GM23338 (cell line): ENCODE measurements at regions not wholly inside any gene's neighbourhood (a gene's known extent, or its start where the extent isn't known, plus 50 kb on each side); places are given as distances from the start of the nearest gene placed in this dataset.
A peak's percentile ranks its signal among the peaks of the same experiment; 100 is the strongest.

Experiments used
- ATAC-seq: fragments of 200-7000 bp; cut with Tn5 transposase; 3 replicates; pipeline ENCODE4 v1.9.1; 2020
- DNase-seq: peaks from one replicate; pipeline ENCODE4 v3.0.0-alpha.2; 2015; ENCODE audit warnings: low spot score
- H2AFZ ChIP-seq: fragments of 200-600 bp; sonication (generic); 2 replicates; pipeline ENCODE4 v1.8.0; 2016; ENCODE audit warnings: antibody characterized with exemption, mild to moderate bottlenecking, moderate library complexity
- H3F3A ChIP-seq: fragments of 200-600 bp; sonication (generic); replicated peaks from 2 replicates; pipeline ENCODE4 v1.8.0; 2017; ENCODE audit warnings: antibody characterized with exemption, mixed run types, low read depth
- H3K27ac ChIP-seq: fragments of 200-600 bp; sonication (generic); 2 replicates; pipeline ENCODE4 v1.6.1; 2016; ENCODE audit warnings: low read depth
- H3K27me3 ChIP-seq: fragments of 200-600 bp; sonication (generic); 2 replicates; pipeline ENCODE4 v1.8.0; 2016; ENCODE audit warnings: mild to moderate bottlenecking, mixed run types, moderate library complexity; ENCODE audit not compliant: insufficient read depth
- H3K36me3 ChIP-seq: fragments of 200-600 bp; sonication (generic); 2 replicates; pipeline ENCODE4 v1.8.0; 2016; ENCODE audit warnings: mild to moderate bottlenecking; ENCODE audit not compliant: insufficient read depth
- H3K4me1 ChIP-seq: fragments of 200-600 bp; sonication (generic); 2 replicates; pipeline ENCODE4 v1.8.0; 2016; ENCODE audit warnings: mild to moderate bottlenecking, moderate library complexity; ENCODE audit not compliant: insufficient read depth
- H3K4me2 ChIP-seq: fragments of 200-600 bp; sonication (generic); 2 replicates; pipeline ENCODE4 v1.7.1; 2017; ENCODE audit warnings: mixed run types
- H3K4me3 ChIP-seq: fragments of 200-600 bp; sonication (generic); 2 replicates; pipeline ENCODE4 v1.6.1; 2016; ENCODE audit warnings: mixed run types
- H3K79me2 ChIP-seq: fragments of 200-600 bp; sonication (generic); replicated peaks from 2 replicates; pipeline ENCODE4 v1.8.0; 2017; ENCODE audit warnings: mild to moderate bottlenecking; ENCODE audit not compliant: insufficient read depth
- H3K9me2 ChIP-seq: fragments of 200-600 bp; sonication (generic); 2 replicates; pipeline ENCODE4 v1.8.0; 2017; ENCODE audit not compliant: insufficient read depth
- H4K20me1 ChIP-seq: fragments of 200-600 bp; sonication (generic); replicated peaks from 2 replicates; pipeline ENCODE4 v1.8.0; 2017; ENCODE audit warnings: mild to moderate bottlenecking; ENCODE audit not compliant: insufficient read depth
- H3K27ac Mint-ChIP-seq: 2 replicates; pipeline ENCODE4 v1.8.0; 2020; ENCODE audit warnings: inconsistent platforms, mild to moderate bottlenecking, moderate library complexity, mixed read lengths
- H3K27me3 Mint-ChIP-seq: 3 replicates; pipeline ENCODE4 v1.8.0; 2022; ENCODE audit warnings: low read depth, mild to moderate bottlenecking, moderate library complexity, mixed read lengths, inconsistent platforms; ENCODE audit not compliant: insufficient read depth, poor library complexity
- H3K36me3 Mint-ChIP-seq: 3 replicates; pipeline ENCODE4 v1.8.0; 2021; ENCODE audit warnings: low read depth, mild to moderate bottlenecking, inconsistent platforms, moderate library complexity, mixed read lengths
- H3K4me1 Mint-ChIP-seq: 3 replicates; pipeline ENCODE4 v1.8.0; 2020; ENCODE audit warnings: mild to moderate bottlenecking, inconsistent platforms, mixed read lengths
- H3K4me3 Mint-ChIP-seq: 3 replicates; pipeline ENCODE4 v1.8.0; 2021; ENCODE audit warnings: moderate library complexity, mild to moderate bottlenecking, inconsistent platforms, mixed read lengths
- H3K9me3 Mint-ChIP-seq: 3 replicates; pipeline ENCODE4 v1.8.0; 2020; ENCODE audit warnings: moderate library complexity, mild to moderate bottlenecking, inconsistent platforms, mixed read lengths
- CTCF ChIP-seq, 2 experiments: fragments of 200-600 bp in 1 of 2; sonication (generic) in 1 of 2; conservative IDR thresholded peaks; 2 replicates each; pipeline versions ENCODE4 v1.5.1 to v1.6.1; 2016 to 2017; ENCODE audit warnings: antibody characterized with exemption in 2 of 2, low read depth in 2 of 2, mild to moderate bottlenecking in 2 of 2, moderate library complexity in 1 of 2
- ETS1 ChIP-seq: IDR thresholded peaks from 2 replicates; pipeline ENCODE4 v1.6.1; 2016; ENCODE audit warnings: antibody characterized with exemption
- JUNB ChIP-seq: IDR thresholded peaks from one replicate; pipeline ENCODE4 v1.6.1; 2016; ENCODE audit warnings: antibody characterized with exemption; ENCODE audit not compliant: unreplicated experiment
- NANOG ChIP-seq: IDR thresholded peaks from 2 replicates; pipeline ENCODE4 v1.6.1; 2016; ENCODE audit warnings: antibody characterized with exemption, borderline replicate concordance
- STAT1 ChIP-seq: IDR thresholded peaks from one replicate; pipeline ENCODE4 v1.6.1; 2016; ENCODE audit warnings: antibody characterized with exemption; ENCODE audit not compliant: unreplicated experiment
- ZNF331 ChIP-seq: fragments of 250-450 bp; sonication (Bioruptor Pico); IDR thresholded peaks from 2 replicates; pipeline ENCODE4 v1.5.0; 2020; ENCODE audit warnings: low read depth, mild to moderate bottlenecking, moderate library complexity
- TF ChIP-seq, protein P1 (sequence below): IDR thresholded peaks from one replicate; pipeline ENCODE4 v1.6.1; 2018; ENCODE audit warnings: antibody characterized with exemption; ENCODE audit not compliant: unreplicated experiment

DNA sequence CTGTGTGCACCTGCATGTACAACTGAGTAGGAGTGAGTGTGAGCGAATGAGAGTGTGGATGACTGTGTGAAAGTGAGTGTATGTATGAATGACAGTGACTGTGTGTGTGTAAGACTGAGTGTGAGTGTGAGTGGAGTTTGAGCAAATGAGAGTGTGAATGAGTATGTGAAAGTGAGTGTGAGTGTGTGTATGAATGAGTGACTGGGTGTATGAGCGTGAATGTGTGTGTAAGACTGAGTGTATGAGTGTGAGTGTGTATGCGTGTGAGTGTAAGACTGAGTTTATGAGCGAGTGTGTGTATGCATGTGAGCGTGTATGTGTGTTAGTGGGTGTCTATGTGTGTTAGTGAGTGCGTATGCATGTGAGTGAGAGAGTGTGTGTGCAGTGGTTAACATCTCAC is 220.8 kb downstream of the QKI start:
- Mint-ChIP-seq H3K9me3 (peaks cover 10% of the 10 kb centered on the region; the same call in 2 of the 3 replicates), H3K36me3 (peaks cover 3% of the 10 kb centered on the region; the same call in 2 of the 3 replicates), H3K4me1 (peaks cover 26% of the 10 kb centered on the region), H3K27me3 (no peaks in the 10 kb centered on the region), H3K27ac (no peak overlapping the region; the same call in 1 of the 2 replicates), H3K4me3 (no peak overlapping the region; the same call in 2 of the 3 replicates)
- H3F3A ChIP-seq = no peaks in the 10 kb centered on the region
- peak overlapping the region; percentile 32; the same call in 1 of the 2 replicates for H3K4me2 ChIP-seq
- H3K27ac ChIP-seq = no peak overlapping the region
- H3K79me2 ChIP-seq = no peaks in the 10 kb centered on the region
- no peaks in the 10 kb centered on the region for H3K27me3 ChIP-seq
- no peaks in the 10 kb centered on the region for H3K36me3 ChIP-seq
- H3K4me3 ChIP-seq = no peak overlapping the region
- TF ChIP-seq STAT1 = no peak
- TF ChIP-seq NANOG = no peak
- 0 out of 2 replicates have a peak overlapping the region, but pooled peaks have one; percentile 91 for H2AFZ ChIP-seq
- no peak for ATAC-seq
- H4K20me1 ChIP-seq = no peaks in the 10 kb centered on the region
- H3K9me2 ChIP-seq = no peaks in the 10 kb centered on the region
- H3K4me1 ChIP-seq = peaks cover 9% of the 10 kb centered on the region
- no peak for DNase-seq

DNA sequence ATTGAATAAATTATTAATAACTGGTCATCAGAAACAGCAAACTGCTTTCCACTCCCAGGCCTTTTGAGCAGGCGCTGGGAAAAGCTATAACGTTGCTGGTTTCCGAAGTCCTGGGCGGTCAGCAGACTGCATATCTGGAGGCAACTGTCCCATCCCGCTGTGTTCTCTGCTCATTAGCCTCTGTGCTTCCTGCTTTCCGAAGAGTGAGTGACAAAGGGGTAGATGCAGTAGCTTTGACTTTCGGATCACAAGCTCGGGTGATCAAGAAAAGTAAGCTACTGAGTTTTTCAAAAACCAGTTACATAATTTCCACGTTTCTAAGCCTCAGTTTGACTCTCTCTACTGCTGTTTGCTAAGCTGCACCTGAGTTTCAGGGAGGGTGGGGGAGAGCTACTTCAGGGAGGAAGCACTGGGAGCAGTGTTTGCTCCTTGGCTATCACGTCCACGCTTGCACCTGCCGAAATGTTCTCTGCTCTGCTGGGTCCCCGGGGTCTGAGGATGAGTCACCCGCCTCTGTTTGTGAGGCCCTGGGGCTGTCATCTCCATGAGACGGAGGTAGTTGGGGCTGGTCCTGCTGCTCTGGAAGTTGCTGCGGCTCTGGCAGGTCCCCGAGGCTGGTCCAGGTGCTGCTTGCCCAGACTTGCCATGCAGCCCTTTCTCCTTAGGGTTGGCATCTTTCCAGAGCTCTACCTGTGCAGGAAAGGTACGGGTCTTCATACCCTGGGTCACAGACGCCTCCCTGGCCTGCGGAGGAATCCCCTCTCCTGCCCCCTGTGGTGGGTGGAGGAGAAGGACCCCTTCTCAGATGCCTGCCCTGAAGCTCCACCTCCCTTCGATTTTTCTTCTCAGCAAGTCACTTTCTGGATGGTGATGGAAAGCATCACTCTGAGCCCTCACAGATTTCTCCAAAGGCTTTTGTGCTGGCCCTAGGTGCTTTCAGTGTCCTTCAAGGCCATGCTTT is 220.0 kb downstream of the QKI start:
- H3K4me2 ChIP-seq = no peak overlapping the region; the same call in 1 of the 2 replicates
- no peaks in the 10 kb centered on the region for H3K79me2 ChIP-seq
- no peak for TF ChIP-seq ZNF331 (CRISPR knock-in tag)
- TF ChIP-seq JUNB = no peak
- TF ChIP-seq, protein P1, sequence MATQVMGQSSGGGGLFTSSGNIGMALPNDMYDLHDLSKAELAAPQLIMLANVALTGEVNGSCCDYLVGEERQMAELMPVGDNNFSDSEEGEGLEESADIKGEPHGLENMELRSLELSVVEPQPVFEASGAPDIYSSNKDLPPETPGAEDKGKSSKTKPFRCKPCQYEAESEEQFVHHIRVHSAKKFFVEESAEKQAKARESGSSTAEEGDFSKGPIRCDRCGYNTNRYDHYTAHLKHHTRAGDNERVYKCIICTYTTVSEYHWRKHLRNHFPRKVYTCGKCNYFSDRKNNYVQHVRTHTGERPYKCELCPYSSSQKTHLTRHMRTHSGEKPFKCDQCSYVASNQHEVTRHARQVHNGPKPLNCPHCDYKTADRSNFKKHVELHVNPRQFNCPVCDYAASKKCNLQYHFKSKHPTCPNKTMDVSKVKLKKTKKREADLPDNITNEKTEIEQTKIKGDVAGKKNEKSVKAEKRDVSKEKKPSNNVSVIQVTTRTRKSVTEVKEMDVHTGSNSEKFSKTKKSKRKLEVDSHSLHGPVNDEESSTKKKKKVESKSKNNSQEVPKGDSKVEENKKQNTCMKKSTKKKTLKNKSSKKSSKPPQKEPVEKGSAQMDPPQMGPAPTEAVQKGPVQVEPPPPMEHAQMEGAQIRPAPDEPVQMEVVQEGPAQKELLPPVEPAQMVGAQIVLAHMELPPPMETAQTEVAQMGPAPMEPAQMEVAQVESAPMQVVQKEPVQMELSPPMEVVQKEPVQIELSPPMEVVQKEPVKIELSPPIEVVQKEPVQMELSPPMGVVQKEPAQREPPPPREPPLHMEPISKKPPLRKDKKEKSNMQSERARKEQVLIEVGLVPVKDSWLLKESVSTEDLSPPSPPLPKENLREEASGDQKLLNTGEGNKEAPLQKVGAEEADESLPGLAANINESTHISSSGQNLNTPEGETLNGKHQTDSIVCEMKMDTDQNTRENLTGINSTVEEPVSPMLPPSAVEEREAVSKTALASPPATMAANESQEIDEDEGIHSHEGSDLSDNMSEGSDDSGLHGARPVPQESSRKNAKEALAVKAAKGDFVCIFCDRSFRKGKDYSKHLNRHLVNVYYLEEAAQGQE = no peak
- peak; percentile 16 to 26; a peak in 1 of 4 replicates for TF ChIP-seq CTCF (conservative IDR thresholded peaks at IDR 0.05; ENCODE audit: low read depth in 2 of 2)
- TF ChIP-seq ETS1 = no peak
- no peaks in the 10 kb centered on the region for H3K36me3 ChIP-seq
- H3K4me1 Mint-ChIP-seq = peaks cover 26% of the 10 kb centered on the region
- no peak overlapping the region for H3K27ac Mint-ChIP-seq
- H3K27me3 ChIP-seq = no peaks in the 10 kb centered on the region
- peaks cover 8% of the 10 kb centered on the region; the same call in 2 of the 3 replicates for H3K36me3 Mint-ChIP-seq
- no peak overlapping the region for H3K4me3 Mint-ChIP-seq
- H3K9me2 ChIP-seq = no peaks in the 10 kb centered on the region
- no peak overlapping the region for H3K4me3 ChIP-seq
- H3K27ac ChIP-seq = no peak overlapping the region
- ATAC-seq (peak; percentile 51), DNase-seq (peak; percentile 25)
- peaks cover 18% of the 10 kb centered on the region for H3K9me3 Mint-ChIP-seq
- H3K27me3 Mint-ChIP-seq = no peaks in the 10 kb centered on the region
- peaks cover 9% of the 10 kb centered on the region for H3K4me1 ChIP-seq
- no peaks in the 10 kb centered on the region for H4K20me1 ChIP-seq
- peak overlapping the region; percentile 91 for H2AFZ ChIP-seq
- H3F3A ChIP-seq = no peaks in the 10 kb centered on the region
